T-helper 2 cell (primary cell): ENCODE measurements at regions not wholly inside any gene's neighbourhood (a gene's known extent, or its start where the extent isn't known, plus 50 kb on each side); places are given as distances from the start of the nearest gene placed in this dataset.
A peak's percentile ranks its signal among the peaks of the same experiment; 100 is the strongest.

Source experiments
- DNase-seq, 5 experiments: peaks; one replicate each; pipeline versions ENCODE4 v3.0.0 to v3.0.0-alpha.2; 2012 to 2022

DNA sequence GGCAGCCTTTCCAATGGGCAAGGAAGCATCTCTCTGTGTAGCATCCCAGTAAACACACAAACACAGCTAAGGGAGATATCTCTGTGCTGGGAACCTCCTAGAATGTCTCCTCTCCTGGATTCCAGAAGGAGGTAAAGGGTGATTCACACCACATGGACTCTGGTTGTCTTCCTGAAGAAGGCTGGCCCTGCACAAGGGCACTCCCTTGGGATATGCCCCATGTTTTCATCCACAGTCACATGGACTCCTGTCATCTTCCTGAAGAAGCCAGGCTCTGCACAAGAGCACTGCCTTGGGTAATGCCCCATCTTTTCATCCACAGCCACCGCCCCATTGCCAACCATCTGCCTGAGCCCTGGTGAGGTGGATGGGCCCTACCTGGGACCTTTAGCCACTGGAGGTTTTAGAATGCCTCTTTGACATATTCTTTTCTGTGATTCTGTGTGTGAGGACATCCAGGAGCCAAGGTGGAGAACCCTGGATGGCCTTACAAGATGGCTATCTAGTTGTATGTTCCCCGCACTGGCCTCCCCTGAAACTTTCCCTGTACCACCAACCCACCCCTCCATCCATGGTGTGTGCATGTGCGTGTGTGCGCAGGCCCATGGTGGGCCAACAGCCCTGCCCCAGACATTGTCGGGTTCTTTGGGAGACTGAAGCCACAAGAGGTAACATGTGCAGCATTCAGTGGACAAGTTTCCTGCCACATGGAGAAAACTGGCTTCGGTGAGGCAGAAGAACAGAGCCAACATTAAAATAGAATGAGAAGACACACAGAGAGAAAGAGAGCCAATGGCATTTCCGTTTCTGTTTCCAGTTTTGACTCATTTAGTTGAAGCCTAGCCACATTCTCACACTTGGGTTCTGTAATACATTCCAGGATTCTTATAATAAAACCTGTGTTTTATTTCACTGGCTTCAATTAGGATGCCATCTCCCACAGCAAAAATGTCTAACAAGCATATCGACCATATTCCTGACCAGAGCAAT lies 110.2 kb upstream of the CST7 start:
- peak in 1 of 5 experiments; percentile 46 for DNase-seq

DNA sequence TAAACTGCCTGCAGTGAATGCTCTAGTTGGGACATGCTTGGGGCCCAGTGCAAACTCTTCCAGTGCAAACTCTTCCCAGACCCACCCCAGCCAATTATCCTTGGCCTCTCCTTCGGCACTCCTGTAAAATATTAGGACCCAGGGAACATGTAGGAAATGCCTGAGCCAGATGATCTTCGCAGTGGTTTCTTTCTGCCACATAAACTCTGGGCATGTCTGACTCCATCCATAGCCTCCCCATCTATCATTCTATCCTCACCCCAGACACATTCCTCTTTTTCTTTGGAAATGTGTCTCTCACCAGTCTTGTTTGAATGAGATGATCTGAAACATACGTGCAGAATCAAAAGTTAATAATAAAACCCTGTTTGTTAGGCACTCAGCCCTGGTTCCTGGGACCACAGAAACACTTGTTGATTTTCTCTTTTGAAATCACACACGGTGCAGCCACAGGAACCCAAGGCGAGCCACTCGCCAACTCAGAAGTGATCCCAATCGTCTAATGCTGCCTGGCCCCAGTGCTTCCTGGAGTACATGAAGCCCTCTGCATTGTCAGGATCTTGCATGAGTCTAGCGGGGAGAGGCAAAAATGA lies 108.9 kb upstream of the CST7 start:
- DNase-seq = no peak

DNA sequence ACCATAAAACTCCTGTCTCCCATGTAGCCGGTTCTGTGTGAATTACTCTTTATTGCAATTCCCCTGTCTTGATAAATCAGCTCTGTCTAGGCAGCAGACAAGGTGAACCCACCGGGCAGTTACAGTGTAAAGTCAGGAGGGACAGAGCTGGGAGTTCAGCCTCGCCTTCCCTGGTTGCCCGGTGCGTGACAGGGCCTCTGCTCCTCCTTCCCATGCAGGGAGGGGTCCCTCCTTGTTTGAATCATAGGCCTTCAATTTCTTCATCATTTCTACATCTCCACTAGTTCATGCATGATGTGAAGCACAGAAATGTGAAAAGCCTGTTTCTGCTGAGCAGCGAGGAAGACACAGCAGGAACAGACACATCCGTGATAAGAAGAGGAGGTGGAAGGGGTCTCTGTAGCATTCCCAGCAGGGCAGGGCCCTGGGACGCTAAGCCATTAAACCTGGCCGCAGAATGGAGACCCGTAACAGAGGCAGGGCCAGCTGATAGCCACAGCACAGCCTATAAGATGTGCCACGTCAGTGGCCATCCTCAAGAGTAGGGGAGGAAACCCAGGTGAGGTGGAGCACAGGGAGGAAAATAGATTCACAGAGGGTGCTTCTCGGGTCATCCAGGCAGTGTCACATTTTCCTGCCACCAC lies 106.7 kb upstream of the CST7 start:
- DNase-seq = no peak

DNA sequence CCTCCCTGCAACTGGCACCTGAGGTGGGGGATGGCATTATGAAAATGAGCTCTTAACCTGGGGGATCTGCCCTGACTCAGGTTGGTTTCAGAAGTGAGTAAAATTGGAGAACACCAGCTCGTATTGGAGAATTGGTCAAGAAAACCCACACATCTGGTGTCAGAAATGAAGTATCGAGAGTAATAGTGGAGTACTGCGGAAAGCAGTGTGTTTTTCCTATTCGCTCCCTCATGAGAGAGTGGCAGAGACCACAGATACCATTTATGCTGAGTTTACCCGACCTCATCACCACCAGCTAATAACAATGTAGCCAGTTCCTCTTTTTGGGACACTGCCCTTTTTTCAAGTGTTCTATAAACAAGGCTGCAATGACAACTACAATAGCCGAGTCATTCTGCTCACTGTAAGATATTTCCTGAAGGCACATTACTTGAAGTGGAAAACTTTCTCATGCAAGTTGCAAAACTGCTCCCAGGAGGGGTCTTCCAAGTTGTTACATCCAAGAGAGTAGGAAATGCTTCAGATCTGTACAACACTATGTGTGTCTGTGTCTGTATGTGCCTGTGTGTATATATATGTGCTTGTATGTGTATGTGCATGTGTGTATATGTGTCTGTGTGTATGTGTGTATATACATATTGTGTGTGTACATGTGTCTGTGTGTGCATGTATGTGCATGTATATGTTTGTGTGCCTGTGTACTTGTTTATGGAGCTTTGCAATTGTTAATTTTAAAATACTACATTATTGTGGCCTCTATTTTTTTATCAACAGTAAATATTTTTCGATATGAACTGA lies 106.0 kb upstream of the CST7 start:
- no peak for DNase-seq

DNA sequence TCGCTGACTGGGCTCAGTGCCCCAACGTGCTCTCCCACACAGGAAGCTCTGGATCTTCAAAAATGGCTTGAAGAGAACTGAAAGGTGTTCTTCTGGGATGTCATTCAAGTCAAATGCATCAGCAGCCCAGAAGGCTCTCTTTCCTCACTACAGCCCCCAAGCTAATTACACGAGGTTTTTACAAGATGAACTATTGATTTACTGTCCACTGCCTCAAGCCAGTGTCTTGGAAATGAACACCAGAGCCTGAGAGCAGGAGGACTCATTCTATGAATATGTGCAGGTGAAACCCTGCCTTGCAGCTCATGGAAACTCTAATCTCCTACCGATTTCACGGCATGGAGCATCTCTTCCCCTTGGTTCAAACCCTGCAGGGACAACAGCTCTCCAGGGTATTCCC lies 98.9 kb upstream of the CST7 start:
- DNase-seq = no peak

DNA sequence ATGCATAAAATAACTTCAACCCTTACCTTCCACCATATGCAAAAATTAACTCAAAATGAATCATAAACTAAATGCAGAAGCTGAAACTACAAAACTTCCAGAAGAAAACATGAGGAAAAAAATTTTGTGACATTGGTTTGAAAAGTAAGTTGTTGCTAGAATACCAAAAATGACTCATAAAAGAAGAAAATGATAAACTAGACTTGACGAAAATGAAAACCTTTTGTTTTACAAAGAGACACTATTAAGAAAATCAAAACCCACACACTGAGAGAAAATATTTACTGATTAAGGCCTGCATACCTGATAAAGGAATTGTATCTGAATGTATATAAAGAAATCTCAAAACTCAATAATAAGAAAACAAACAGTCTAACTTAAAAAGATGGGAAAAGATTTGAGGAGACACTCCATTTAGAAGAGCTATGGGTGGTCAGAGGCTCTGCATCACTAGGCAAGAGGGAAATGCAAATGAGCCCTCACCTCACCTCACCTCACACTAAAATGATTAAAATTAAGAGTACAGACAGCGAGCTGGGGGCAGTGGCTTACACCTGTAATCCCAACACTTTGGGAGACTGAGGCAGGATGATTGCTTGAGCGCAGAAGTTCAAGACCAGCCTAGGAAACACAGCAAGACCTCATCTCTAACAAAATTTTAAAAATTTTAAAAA lies 97.6 kb upstream of the CST7 start:
- no peak for DNase-seq

DNA sequence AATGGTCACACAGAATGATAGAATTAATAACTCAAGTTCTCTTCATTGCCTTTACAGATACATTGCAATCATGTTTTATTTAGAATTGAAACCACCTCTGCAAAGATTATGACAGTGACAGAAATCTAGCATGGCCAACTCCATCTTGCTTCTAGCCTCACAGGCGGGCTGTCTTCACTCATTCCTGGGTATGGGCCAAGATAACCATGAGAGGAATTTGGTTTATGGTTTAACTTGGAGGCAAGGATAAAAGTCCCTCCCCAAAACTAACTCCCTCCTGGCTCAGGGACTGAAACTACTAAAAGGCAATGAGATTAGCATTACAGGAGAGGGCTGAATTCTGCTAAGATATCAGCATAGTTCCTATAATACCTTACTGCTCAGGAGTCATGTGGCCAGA lies 95.2 kb upstream of the CST7 start:
- no peak for DNase-seq

DNA sequence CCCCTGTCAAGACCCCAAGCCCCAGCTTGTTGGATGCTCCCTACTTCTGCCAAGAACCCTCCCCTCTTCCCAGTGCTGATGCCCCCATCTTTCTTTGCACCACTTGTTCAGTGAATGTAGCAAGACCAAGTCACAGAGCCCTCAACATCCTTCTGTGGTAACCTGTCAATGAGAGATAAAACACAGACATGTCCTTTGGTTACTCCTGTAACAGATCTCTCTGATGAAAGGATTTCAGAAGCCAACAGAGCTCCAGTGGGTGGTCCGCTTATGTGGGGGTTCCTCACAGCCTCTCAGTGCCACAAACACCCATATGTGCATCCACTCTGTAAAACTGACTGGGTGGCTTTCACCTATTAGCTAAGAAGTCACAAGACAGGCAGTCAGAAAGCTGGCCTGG lies 93.2 kb upstream of the CST7 start:
- DNase-seq = no peak

DNA sequence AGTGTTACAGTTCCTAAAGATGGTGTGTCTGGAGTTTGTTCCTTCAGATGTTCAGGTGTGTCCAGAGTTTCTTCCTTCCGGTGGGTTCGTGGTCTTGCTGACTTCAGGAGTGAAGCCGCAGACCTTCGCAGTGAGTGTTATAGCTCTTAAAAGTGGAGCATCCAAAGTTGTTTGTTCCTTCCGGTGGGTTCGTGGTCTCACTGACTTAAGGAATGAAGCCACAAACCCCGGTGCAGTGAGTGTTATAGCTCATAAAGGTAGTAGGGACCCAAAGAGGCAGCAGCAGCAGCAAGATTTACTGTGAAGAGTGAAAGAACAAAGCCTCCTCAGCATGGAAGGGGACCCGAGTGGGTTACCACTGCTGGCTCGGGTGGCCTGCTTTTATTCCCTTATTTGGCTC lies 90.6 kb upstream of the CST7 start:
- DNase-seq = peak in 1 of 5 experiments; percentile 47

DNA sequence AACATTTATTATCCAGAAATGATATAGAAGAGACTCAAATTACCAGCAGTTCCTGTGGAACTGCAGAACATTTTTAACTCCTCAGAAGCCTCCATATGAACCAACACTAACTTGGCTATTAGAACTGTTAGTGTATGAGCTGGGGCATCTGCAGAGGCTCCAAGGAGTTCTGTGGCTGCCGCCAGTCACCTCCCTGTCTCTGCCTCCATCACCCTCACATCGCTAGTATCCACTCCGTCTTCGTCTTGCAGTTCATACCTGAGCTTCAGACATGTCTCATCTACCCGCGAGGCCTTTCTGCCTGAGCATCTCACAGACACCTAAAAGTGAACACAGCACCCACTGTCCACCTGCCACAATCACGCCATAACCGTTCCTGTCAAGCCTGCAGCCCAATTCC lies 89.5 kb upstream of the CST7 start:
- no peak for DNase-seq

DNA sequence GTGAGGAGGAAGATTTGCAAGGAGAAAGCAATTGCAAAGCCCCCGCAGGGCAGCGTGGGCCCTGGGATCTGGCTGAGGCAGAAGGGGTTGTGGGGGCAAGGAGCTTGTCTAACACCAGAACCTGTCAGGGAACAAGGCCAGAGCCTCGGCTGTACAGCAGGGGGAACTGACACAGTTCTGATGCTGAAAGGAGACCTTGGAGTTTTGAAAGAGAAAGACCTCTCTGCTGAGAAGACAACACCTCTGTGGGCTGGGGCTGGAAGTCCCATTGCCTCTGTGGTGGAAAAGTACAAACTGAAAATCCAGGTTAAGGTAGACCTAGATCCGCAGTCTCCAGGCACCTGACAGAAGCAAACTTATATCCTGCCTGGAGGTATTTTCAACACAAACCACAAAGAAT lies 86.9 kb upstream of the CST7 start:
- no peak for DNase-seq

DNA sequence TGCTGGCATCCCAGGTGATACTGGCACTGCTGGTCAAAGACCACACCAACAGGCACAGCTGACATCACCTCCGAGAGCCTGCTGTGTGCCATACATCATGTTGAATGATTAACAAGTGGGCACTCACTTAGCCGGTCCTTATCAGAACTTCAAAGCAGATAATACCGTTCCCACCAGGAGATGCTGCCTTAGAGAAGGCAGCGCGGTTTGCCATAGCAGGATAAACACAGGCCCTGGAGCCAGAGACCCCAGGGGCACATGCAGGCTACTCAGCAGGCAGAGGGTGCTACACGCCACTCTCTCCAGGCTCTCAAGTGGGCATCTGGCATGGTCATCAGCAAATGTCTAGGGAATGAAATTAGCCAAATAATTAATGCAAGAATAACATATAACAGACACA lies 86.5 kb upstream of the CST7 start:
- no peak for DNase-seq

DNA sequence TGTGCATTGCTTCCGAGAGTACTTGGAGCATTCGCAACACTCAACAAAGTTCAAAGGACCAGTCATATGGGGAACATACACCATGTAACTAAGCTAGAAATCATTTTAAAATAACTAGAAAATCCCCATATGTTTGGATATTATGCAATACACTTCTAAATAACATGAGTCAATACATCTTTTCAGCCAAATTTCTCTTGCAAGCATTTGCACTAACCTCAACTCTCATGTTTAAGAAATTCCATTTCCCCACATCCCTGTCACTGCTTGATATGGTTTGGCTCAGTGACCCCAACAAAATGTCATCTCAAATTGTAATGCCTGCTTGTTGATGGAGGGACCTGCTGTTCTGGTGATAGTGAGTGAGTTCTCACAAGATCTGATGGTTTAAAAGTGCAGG lies 85.7 kb upstream of the CST7 start:
- DNase-seq = no peak

DNA sequence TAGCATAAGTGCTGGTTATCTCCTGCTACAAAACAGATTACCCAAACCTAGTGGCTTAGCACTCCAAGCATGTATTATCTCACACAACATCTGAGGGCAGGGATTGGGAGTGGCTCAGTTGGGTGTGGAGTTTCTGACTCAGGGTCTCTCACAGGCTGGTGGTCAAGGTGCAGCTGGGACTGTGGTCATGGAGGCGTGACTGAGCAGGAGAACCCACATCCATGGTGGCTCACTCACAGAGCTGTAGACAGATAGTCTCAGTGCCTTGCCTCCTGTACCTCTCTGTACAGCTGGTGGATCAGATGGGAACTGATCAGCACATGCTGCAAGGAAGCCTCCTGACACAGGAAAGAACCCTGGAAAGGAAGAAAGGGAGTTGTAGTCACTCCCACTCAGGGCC lies 83.1 kb upstream of the CST7 start:
- no peak for DNase-seq

DNA sequence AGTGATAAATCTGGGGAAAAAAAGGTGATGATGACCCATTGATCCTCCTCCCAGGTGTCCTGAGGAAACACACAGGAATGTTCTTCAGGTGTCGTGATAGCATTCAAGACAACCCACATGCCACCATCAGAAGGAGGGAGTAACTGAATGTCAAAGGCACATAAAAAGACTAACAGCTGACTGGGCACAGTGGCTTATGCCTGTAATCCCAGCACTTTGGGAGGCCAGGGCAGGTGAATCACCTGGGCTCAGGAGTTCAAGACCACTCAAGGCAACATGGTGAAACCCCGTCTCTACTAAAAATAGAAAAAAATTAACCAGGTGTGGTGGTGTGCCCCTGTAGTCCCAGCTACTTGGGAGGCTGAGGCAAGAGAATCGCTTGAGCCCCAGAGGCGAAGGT lies 82.3 kb upstream of the CST7 start:
- DNase-seq = no peak

DNA sequence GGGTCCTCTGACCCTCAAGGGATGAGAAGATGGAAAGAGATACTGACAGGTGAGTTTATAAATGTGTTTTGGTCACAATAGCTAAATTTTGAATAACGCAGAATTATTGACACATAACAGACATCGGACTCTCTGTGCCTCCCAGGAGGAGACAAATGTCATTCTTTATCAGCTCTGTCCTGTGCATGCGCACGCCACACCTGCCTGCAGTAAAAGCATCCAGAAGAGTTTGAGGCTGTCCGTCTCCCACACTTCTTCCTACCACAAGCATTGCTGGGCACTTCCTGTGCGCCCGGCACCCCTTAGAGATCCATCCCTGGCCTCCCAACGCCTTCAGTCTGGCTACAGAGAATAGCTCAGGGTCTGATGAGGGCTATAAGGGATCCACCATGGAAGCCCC lies 81.5 kb upstream of the CST7 start:
- DNase-seq = no peak

DNA sequence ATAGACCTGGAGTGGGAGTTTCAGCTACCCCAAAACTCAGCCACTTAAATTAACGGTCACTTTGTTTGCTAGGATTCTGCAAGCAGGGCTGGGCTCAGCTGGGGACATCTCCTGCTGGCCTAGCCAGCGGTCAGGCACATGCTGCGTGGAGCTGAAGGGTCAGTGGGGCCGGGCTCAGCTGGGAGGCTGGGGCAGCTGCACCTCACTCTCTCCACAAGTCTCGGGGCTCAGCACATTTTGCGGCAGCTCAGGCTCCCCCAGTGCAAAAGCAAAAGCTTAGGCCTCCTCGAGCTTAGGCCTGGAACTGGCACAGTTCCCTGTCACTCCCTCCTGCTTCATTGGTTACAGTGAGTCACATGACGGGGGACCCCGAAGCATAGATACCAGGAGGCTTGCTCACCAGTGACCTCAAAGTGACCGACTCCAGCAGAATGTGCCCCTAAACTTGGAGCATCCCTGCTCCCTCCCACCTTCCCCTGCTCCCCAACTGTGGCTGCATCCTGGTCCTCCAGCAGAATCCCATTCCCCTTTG lies 80.6 kb upstream of the CST7 start:
- no peak for DNase-seq

DNA sequence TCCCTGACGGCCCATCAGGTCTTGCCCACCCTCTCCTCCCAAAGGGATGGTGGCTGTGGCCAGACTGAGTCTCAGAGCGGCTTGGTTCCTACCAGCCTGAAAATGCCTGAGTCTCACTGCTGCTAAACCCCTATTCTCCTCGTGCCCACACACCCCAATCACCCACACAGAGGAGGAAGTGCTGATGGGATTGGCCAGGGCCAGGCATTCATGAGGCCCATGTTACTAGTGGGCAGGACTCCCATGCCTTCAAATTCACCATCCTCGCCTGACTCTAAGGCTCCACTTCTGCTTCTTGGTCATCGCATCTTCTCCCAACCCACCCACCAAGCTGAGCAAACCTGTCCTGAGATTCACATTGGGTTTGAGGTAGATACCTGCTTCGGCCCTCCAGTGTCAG lies 80.1 kb upstream of the CST7 start:
- DNase-seq = no peak

DNA sequence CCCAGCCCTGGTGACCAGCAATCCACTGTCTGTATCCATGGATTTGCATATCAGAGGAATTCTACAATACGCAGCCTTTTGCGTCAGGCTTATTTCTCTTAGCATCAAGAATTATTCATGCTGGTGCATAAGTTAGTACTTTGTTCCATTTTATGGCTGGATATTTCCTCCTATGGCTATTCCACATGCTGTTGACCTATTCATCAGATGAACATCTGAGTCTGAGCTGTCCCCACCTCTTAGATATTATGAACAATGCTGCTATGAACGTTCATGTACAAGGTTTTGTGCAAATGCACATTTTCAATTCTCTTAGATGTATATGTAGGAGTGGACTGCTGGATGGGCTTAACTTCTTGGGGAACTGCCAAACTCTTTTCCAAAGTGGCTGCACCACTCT lies 79.0 kb upstream of the CST7 start:
- DNase-seq = no peak

DNA sequence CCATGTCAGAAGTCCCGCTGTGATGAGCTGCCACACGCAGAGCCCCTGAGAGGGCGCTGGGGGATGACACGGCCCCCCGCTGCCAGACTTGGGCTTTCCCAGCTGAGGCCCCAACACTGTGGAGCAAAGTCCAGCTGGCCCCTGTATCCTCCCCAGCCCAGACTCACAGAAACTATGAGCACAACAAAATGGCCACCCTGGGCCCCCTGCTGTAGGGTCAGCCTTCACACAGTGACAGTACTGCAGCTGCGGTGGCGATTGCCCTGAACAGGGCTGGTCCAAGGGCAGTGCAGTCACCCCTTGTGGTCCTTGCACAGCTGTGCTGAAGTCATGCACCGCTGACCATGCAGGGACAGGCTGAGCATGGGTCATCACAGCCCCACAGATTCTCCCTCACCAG lies 78.2 kb upstream of the CST7 start:
- no peak for DNase-seq

DNA sequence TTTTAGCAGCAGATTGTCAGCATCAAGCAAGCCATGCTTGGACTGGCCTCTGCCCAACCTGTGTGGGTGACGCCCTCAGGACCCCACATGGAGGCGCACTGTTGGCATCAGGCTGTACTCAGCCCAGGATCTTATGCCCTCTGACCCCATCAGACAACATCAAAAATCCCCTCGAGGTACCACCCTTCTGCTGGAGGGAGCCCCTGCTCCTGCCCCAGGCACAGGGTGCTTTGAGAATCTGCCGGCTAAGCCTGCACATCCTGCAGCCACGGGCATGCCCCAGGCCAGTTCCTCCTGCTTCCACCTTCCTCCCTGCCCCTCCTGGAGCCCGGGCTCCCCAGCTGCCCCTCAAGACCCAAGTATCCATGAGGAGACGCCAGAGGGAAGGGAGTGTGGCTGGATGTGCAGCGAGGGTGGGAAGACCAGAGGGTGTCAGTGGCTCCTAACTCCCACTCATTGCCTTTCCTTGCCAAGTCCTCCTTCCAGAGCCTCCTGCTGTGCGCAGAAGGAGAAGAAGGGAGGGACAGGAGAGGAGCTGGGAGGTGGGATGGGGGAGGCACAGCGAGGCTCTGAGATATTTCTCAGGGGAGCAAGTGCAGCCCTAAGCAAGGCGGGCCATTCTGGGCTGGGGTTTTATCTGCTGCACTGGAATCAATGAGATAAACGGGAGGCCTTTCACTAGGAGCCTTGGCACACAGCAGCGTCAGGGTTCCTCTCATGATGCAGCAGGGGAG lies 77.4 kb upstream of the CST7 start:
- no peak for DNase-seq
